Ramos (cell line): ENCODE measurements at regions not wholly inside any gene's neighbourhood (a gene's known extent, or its start where the extent isn't known, plus 50 kb on each side); places are given as distances from the start of the nearest gene placed in this dataset.
"Not testable (repeated sequence)": the region's sequence is repeated elsewhere in the genome, so short reads cannot be mapped to it uniquely, and the experiment has no call there.

Experiments
- in situ Hi-C: fragments of 300-500 bp; cut with MboI; formaldehyde crosslinking; loops from one replicate; pipeline ENCODE4 v1.14.3; 2022; ENCODE audit warnings: low sequenced_read_pairs; ENCODE audit not compliant: unreplicated experiment

DNA sequence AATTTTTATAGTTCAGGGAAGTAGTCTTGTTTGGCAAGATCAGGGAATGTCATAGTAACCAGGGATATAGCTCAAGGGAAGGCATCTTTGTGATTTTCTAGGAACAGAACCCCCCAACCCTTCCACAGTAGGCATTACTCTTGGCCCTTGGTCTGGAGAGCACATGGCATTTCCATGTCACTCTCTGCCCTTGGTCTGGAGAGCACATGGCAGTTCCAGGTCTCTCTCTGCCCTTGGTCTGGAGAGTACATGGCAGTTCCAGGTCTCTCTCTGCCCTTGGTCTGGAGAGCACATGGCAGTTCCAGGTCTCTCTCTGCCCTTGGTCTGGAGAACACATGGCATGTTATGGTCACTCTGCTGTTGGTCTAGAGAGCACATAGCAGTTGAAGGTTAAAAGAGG, 297.2 kb upstream of the STEAP1 start:
- in situ Hi-C loops = not testable (repeated sequence)

DNA sequence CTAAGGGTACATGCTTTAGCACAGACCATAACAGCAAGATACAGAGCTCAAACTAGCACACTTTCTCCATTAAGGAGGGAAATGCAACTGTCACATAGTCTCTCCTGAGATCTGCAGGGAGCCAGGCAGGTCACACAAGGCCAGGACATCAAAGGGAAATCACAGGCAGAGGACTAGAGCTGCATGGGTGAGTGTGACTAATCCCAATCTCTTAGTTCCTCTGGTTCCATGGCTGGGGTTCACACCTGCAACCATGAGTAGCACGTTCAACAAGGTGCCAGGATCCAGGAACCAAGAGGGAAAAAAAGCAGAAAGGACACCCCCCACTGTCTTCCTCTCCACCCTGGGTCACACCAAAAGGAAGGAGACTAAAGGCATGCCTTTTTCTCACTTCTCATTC, 296.5 kb upstream of the STEAP1 start:
- in situ Hi-C loops = no loop called here

DNA sequence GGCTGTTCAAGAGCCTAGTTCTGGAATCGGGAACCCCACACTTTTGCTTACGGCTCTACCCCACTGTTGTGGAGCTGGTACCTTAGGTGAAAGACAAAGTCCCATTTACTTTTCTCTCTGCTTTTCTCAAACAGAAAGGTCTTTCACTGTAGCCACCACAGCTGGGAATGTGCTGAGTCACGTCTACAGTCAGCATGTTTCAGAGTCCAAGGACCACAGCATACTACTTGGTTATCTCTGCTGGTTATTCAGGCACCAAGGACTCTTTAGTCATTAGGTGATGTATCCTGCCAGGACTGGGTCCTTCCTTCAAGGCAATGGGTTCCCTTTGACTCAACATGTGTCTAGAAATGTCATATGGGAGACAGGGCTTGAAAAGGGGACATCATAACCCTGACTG, 266.8 kb upstream of the STEAP1 start:
- in situ Hi-C loops = no loop called here

DNA sequence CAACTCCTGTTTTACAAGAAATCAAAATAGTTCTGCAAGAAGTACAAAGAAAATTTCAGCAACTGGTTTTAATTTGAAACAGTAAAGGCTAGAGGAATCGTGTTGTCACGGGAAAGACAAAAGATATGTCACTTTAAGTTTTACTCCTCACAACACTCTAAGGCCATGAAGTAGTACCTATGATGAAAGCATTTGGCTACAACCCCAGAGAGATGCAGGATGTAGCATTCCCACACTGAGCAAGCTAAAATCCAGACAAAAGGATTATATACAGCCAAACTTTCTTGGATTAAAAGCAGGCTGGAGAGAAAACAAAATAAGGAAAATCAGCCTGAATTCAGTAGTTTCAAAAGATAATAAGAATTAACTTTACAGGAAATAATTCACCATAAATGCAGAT, 245.5 kb upstream of the STEAP1 start:
- in situ Hi-C loops = no loop called here

DNA sequence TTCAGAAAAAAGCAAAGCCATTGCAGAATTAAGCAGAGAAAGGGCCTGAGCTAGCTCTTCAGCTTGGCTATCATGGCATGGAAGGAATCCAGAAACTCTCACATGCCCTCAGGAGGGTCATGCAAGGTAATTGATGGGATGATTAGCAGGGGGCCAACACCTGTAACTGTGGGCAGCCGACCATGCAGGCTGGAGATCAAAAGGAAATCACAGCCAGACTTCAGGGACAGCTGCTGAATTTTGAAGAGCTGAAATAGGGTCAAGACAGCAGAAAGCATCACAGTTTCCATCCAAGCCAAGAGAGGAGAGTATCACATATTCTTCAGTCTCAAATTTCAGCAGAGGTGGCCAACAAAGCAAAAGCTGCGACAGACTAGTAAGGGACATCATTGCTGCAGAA, 239.6 kb upstream of the STEAP1 start:
- in situ Hi-C loops = no loop called here

DNA sequence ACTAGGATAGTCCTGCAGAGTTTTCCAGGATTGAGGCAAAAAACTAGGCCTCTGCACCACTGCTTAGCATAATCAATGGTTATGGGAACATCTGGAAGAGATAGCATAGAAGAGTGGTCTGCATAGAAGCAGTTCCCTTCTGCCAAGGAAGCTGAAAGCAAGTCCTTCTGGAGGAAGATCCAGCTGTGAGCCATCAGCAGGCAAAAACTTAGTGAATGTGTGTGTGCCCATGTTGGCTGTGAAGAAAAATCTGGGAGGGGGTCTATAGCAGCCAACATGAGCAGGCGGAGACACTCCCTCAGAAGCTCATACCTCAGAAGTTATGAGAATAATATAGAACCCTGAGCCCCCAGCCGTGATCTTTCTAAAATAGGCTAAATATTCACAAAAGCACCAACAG, 228.1 kb upstream of the STEAP1 start:
- in situ Hi-C loops = no loop called here

DNA sequence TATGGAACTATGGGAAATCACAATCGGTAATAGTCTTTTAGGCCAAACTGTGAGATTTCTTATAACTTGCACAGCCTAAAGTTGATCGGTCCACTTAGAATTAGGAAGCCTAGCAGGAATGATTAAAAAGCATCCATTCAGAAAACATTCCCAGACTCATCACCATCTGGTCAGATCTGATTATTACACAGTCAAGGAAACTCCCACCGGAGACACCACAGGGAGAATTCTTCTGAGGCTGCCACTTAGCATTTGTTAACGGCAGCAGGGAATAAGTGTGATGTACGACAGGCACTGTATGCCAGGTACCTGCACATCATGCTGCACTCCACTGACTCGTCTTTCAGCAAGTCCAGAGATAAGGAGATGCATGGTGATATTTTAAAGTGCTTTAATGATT, 227.6 kb upstream of the STEAP1 start:
- in situ Hi-C loops = no loop called here

DNA sequence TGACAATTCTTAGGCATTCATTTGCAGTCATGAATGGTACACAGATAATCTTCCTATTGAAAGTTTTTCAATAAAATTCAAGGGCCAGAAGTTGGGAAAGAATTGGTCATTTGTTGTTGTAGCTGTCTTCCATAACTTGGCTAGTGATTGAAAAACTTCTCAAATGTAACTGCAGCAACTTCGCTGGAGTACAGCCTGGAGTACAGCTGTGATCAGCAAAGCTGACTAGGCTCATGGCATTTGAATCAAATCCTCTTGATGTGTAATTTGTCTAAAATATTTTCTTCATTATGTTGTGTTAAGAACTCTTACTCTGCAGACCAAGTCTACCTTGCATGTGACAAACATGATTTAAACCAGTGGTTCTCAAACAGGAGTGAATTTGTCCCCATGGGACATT, 226.5 kb upstream of the STEAP1 start:
- in situ Hi-C loops = no loop called here

DNA sequence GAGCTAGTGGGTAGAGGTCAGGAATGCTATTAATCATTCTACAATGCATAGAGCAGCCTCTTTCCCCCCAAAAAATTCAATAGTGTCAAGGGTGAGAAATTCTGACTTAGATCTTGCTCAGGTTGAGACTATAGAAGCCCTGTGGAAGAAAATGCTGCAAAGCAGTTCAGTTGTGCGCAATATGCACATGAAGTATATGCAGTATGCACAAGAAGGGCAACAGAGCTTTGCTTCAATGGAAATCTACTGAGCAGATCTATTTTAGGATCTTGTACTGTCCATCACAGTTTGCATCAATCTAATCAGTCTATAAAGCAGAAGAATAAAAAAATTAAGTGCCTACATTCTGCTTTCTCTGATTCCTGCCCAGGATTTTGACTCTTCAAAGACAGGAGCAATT, 225.8 kb upstream of the STEAP1 start:
- in situ Hi-C loops = no loop called here

DNA sequence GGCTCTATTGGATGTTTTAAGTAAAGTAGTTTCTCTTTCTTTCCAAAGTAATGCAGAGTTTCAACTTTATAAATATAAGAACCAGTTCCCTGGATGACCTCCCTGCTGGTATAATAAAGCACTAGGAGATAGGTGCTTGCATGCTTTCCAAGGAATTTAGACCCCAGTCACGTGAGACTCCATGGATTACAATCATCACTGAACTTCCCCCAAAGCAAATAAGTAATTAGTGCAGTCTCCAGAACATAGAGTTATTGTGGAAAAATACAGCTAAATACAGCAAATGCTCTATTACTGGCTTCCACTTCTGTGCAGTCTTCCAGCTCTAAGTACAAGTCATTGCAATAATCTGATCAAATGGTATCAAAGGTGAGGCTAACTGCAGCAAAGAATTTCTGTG, 220.2 kb upstream of the STEAP1 start:
- in situ Hi-C loops = no loop called here

DNA sequence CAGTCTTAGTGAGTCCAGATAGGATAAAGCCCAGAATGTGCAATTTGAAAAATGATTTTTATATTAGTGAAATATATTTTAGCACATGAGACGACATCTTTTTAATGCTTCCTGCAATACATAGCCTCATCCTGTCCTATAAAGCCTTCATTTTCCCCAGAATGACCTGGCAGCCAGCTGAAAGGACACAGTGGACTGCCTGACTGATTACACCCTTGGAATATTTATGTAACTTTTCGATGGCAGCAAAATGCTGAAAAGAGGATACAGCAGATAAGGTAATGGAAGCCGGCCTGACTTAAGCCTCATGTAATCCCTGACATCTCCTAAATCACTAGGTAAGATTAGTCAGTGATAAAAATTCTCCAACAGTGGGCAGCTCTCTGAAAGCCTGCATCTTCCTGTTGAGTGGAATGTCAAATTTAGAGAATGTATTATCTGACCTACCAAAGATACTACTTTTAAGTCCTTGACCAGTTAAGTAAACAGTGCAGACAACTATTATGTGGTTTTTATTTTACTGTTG, 210.7 kb upstream of the STEAP1 start:
- in situ Hi-C loops = no loop called here

DNA sequence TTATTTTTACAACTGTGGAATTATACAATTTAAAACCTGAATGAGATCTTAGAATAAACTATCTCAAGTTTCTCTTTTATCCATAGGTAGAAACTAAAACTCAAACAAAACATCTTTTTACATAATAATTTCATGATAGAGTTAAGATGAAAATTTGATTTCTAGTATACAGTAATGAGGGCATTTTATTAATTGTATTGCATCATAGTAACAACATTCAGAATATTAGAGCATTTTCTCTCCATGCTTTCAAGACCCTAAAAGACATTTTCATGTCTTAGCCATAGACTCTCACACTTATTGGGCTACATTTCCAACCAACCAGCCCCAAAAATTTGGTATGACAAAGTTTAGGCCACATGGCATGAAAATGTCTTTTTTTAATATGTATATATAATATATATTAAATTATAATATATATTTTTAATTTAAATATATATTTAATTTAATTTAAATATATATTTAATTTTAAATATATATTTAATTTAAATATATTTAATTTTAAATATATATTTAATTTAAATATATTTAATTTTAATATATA, 195.7 kb upstream of the STEAP1 start:
- in situ Hi-C loops = no loop called here

DNA sequence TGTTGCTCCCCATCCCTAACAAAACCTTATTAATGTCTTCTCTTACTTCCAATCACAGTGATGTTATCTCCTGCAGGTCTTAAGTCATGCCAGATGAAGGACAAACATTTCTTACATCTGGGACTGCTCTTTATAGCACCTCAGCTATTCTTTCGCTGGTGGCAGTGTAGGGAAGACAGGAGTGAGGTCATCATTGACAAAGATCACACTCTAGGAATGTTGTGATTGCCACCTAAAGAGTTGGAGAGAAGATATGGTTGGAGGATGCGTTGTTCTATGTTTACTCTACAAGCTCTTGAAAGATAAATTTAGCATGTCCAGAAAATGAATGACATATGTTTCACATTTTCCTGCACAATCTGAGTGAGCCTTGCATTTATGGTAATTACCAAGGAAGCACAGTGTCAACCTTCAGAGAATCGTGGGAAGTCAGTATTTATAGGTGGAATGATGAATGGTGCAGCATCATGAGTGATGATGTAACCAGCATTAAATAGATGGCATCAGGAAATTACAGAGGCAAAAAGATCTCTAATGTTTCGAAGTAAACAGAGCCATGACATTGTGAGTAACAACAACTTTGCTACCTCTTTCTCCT, 188.1 kb upstream of the STEAP1 start:
- in situ Hi-C loops = no loop called here

DNA sequence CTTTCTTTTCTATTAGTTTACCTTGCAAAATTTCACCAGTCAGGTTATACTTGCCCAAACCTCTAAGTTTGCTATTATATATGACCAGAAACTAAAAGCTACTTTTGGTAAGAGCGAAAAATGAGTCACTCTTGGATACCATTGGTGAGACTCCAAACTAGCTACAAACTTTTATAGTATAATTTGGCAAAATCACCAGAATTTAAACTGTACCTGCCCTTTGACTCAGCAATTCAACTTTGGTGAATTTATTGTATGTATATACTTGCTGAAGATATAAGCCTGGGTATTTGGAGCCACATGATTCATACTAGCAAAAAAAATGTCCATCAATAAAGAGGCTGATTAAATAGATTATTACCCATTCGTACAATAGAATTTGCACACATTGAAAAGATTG, 178.7 kb upstream of the STEAP1 start:
- in situ Hi-C loops = no loop called here

DNA sequence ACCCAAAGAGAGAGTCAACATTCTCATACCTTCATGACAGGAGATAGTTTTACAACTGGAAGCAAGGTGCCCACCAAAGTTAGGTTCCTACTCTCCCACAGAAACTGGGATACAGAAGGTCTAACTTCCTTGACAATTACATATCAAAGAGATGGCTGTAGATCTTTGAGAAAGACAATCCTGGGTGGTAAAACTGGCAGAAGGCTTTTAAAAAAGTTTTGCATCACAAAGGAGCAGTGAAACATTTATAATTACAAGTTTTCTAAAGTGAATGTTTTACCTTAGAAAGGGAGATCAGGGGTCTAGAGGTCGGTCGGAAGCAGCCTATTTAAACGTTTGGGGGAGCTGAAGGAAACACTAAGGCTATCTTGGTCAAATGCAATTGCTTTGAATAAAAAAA, 166.6 kb upstream of the STEAP1 start:
- in situ Hi-C loops = no loop called here

DNA sequence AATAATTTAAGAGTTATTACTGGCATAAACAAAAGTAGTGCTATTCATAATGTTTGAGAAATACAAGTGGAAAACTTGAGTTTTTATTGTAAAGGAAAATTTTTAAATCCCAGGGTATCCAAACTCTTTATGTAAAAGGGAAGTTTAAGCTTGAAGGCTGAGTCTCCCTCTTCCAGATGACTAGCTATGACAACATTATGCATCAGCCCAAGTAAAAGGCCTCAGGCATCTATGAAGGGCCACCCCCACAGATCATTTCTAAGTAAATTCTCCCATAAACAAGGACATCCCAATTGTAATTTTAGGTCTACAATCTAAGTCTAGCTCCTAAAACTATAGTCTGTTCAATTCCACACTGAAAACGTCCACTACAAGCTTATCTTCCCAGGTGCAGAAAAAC, 166.2 kb upstream of the STEAP1 start:
- in situ Hi-C loops = no loop called here

DNA sequence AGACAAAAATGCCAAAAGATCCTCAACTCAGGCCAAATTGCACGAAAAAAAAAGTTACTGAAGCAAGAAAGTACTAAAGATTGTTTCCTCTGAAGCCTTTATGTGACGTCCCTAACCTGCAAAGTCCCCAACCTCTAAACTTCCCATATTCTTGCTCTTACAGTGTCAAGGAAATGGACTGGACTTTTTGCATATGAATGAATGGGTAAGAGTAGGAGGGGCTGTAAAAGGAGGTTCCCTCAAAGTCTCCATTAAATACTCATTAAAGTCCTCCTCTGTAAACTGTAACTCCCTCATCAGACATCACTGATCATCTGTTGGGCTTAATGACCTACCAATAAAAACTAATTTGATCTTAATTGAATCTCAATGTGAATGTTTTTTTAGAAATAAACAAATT, 164.8 kb upstream of the STEAP1 start:
- in situ Hi-C loops = no loop called here

DNA sequence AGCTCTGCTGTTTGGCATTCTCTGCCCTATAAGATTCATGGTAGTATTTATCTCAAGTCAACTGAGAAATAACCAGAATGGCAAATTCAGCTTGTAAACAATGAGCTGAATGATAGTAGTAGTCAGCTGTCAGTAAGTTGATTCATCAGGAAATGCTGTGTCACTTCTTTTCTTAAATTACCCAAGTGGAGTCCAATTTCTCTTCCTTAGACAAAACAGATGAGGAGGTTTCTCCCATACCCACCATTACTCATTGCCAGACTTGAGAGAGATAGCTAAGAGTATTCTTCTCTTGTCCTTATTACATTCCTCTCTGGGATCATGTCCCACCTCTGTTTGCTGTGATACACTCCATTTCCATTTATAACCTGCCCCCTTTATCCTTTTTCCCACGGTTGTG, 159.8 kb upstream of the STEAP1 start:
- in situ Hi-C loops = no loop called here

DNA sequence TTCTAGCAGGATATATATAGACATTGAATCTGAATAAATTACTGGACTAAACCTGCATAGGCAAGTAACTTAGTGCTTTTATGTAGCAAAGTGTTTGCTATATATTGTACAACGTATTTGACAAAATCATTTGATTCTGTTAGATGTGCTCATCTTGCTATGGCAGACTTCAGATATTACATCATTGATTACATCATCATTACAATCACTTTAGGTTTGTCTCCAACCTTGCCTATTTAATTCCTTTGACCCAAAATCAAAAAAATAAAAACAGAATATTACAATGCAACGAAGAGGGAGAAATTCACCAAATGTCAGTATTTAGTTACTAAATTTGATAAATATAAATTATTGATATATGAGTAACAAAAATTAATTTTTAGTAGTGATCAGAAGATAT, 155.7 kb upstream of the STEAP1 start:
- in situ Hi-C loops = no loop called here

DNA sequence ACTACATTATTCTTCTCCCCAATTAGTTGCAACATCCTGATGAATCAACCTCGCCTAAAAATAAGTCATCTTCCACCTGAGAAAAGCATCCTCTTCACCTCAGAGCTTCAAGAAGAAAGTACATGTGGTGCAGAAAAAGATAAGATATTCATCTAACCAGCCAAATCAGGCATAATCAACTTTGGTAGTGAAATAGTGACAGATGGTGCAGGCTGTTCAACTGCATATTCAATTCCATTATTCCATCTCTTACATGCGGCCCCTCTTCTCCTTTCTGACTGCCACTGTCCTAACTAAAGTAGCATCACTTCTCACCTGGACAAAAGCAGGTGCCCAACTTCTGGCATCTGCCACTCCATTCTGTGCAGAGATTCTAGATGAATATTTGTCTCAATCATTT, 148.4 kb upstream of the STEAP1 start:
- in situ Hi-C loops = no loop called here

DNA sequence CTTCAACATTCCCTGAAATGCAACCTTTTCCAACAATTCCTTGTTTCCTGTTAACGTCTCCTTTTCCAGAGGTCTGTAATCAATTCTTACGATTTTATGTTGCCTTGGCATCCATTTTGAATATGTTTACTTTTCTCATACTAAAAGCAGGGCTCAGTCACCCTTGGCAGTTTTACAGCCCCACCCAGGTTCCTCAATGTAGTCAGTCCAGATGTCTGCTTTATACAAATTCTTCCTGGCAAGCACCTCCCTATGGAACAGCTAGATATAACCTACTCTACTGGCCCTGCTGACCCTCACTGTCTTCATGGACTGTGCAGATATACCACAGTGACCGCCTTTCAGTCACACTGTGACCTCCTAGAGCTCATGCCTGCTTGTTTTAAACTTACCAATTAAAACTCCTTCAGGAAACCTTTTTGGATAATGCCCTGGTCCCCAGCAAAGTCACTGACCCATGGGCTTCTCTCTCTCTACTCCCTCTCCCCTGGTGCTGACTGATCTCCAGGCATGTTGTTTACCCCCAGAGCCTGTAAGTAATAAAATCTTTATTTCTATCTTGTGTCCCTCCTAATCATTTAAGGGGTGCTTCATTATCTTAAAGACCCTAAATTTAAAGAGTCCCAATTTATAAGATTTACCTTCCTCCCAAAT, 147.1 kb upstream of the STEAP1 start:
- in situ Hi-C loops = no loop called here

DNA sequence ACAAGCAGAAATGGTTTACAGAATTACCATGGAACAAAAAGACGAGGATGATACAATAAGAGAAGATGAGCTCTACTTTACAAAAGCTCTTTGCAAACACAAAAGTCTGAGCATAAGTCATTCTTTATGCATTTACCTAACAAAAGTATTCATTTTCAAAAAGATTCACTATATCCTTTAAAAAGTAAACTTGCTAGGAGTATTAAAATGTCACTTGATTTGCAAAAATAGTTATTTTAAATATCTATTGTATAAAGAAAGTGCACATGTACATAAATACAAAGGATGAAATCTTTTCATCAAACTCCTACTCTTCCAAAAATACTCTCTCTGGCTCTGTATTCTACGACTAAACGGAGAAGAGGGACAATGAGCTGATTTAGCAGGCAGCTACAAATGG, 146.4 kb upstream of the STEAP1 start:
- in situ Hi-C loops = no loop called here
